Endothelial cell of umbilical vein (primary cell): ENCODE measurements at regions not wholly inside any gene's neighbourhood (a gene's known extent, or its start where the extent isn't known, plus 50 kb on each side); places are given as distances from the start of the nearest gene placed in this dataset.

Experiments used
- CTCF ChIP-seq, 2 donors: IDR thresholded peaks; 1 replicate in 1 of 2; 2 replicates in 1 of 2; pipeline ENCODE4 v1.5.1; 2011; ENCODE audit warnings: low read length in 2 of 2, mild to moderate bottlenecking in 2 of 2, moderate library complexity in 2 of 2, control low read depth in 1 of 2, inconsistent platforms in 1 of 2, low read depth in 1 of 2; ENCODE audit not compliant: insufficient read depth in 1 of 2; ENCODE audit errors: extremely low read depth in 1 of 2
- EZH2 ChIP-seq: IDR thresholded peaks from 2 replicates; pipeline ENCODE4 v1.6.1; 2012; ENCODE audit warnings: borderline replicate concordance, low read depth, mild to moderate bottlenecking, moderate library complexity, low read length, inconsistent platforms; ENCODE audit not compliant: severe bottlenecking
- MYC ChIP-seq: IDR thresholded peaks from one replicate; pipeline ENCODE4 v1.6.1; 2011; ENCODE audit warnings: mild to moderate bottlenecking, low read depth, low read length
- POLR2A ChIP-seq: IDR thresholded peaks from 2 replicates; pipeline ENCODE4 v1.6.1; 2012; ENCODE audit warnings: low read depth, mild to moderate bottlenecking, control low read depth, low read length
- POLR2AphosphoS5 ChIP-seq: IDR thresholded peaks from 2 replicates; pipeline ENCODE4 v1.6.1; 2012; ENCODE audit warnings: low read depth, mild to moderate bottlenecking, control low read depth, low read length, moderate library complexity; ENCODE audit not compliant: insufficient read depth
- TF ChIP-seq, protein P1 (sequence below): IDR thresholded peaks from 2 replicates; pipeline ENCODE4 v1.6.1; 2011; ENCODE audit not compliant: insufficient read depth, insufficient read length

GRCh38 chr1:187342495-187342894, 513.7 kb downstream of the PLA2G4A start:
- no peak for TF ChIP-seq CTCF (IDR thresholded peaks at IDR 0.05; ENCODE audit: extremely low read depth in 1 of 2, insufficient read depth in 1 of 2, low read depth in 1 of 2, low read length in 2 of 2)
- no peak for TF ChIP-seq EZH2
- no peak for TF ChIP-seq POLR2A
- TF ChIP-seq, protein P1, sequence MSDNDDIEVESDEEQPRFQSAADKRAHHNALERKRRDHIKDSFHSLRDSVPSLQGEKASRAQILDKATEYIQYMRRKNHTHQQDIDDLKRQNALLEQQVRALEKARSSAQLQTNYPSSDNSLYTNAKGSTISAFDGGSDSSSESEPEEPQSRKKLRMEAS: no peak
- TF ChIP-seq POLR2AphosphoS5: no peak
- TF ChIP-seq MYC: no peak
